GM12891 (cell line): ENCODE measurements at regions not wholly inside any gene's neighbourhood (a gene's known extent, or its start where the extent isn't known, plus 50 kb on each side); places are given as distances from the start of the nearest gene placed in this dataset.

Experiments used
- DNase-seq: peaks from one replicate; pipeline ENCODE4 v3.0.0; 2011; ENCODE audit warnings: low spot score; ENCODE audit not compliant: insufficient read length
- FAIRE-seq: peaks from 2 replicates; lab custom pipeline; 2011; peaks lifted over from hg19 to GRCh38; lab: Jason Lieb, UNC
- PAX5 ChIP-seq: IDR thresholded peaks from 2 replicates; pipeline ENCODE4 v1.6.1; 2011; ENCODE audit warnings: low read length, moderate library complexity, mild to moderate bottlenecking; ENCODE audit not compliant: insufficient read depth, severe bottlenecking
- POLR2A ChIP-seq: IDR thresholded peaks from 2 replicates; pipeline ENCODE4 v1.6.1; 2011; ENCODE audit warnings: low read depth, low read length, control low read depth
- POLR2AphosphoS5 ChIP-seq: IDR thresholded peaks from 2 replicates; pipeline ENCODE4 v1.6.1; 2011; ENCODE audit warnings: low read depth, low read length, control low read depth
- POU2F2 ChIP-seq: IDR thresholded peaks from 2 replicates; pipeline ENCODE4 v1.6.1; 2011; ENCODE audit warnings: low read depth, mild to moderate bottlenecking, control low read depth, low read length, moderate library complexity
- SPI1 ChIP-seq: IDR thresholded peaks from 2 replicates; pipeline ENCODE4 v1.6.1; 2011; ENCODE audit warnings: low read depth, low read length, control low read depth
- TAF1 ChIP-seq: IDR thresholded peaks from 2 replicates; pipeline ENCODE4 v1.6.1; 2011; ENCODE audit warnings: low read depth, low read length, control low read depth

DNA sequence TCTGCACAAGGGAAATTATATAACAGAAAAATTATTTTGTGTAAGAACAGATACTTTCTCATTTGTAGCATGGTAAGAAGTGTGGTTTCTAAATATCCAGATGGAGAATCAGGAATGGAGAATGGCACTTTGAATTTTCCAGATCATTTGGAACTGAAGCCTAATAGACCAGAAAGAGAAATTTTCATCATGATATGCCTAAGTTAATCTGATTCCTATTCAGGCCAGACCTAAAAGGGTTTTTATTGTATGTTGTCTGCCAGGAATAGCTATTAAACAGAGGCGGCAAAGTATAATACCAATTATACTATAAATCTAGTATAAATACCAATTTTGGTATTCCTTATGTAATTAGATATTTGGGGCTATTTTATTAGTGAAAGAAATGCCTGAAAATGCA lies 382.7 kb upstream of the FAR2 start:
- DNase-seq (no peak), FAIRE-seq (no peak)
- TF ChIP-seq SPI1, result no peak
- no peak for TF ChIP-seq POLR2AphosphoS5
- no peak for TF ChIP-seq POU2F2
- TF ChIP-seq PAX5, result no peak
- no peak for TF ChIP-seq TAF1
- TF ChIP-seq POLR2A, result no peak

DNA sequence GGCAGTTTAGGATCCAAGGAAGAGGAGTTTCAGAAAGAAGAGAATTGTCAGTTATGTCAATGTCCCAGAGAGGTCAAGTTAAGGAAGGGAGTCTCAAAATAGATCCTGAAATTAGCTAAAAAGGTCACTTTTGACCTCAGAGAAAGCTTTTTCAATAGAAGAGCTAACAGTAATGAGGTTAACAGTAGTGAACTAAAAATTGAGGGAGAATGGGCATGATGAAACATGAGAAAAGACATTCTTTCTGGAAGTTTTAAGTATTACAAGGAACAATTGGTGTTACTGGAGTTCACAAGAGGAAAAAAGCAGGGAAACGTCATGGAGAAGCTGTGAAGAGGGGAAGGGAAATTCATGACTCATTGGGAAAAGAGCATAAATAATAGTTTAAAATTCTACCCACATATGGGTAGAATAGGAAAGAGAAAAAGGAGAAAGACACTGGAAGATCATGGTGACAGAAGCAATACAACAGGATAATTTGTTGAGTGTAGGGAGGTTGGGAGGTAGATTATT lies 381.2 kb upstream of the FAR2 start:
- TF ChIP-seq SPI1, result no peak
- no peak for TF ChIP-seq TAF1
- no peak for TF ChIP-seq PAX5
- no peak for TF ChIP-seq POLR2A
- no peak for TF ChIP-seq POLR2AphosphoS5
- no peak for TF ChIP-seq POU2F2
- no peak for DNase-seq
- FAIRE-seq, result no peak

DNA sequence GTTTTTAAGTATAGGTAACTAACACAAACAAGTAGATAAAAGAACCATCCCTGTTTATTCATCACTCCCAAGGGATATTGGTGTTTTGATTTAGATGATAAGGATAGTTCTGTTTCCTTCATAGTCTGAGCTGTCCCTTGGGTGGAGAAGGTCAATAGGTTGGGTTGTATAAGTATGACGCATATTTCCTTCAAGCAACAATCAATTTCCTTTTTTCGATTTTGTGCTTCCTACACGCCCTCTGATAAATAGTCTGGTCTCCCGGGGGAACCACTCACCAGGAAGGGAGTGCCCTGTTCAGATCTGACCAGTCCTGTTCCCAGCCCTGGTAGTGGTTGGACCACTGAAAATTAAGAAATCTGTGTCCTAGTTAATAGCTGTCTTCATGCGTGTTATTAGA lies 378.8 kb upstream of the FAR2 start:
- DNase-seq, result no peak
- TF ChIP-seq TAF1 (no peak), PAX5 (no peak), POU2F2 (no peak), POLR2AphosphoS5 (no peak), SPI1 (no peak), POLR2A (no peak)
- no peak for FAIRE-seq

DNA sequence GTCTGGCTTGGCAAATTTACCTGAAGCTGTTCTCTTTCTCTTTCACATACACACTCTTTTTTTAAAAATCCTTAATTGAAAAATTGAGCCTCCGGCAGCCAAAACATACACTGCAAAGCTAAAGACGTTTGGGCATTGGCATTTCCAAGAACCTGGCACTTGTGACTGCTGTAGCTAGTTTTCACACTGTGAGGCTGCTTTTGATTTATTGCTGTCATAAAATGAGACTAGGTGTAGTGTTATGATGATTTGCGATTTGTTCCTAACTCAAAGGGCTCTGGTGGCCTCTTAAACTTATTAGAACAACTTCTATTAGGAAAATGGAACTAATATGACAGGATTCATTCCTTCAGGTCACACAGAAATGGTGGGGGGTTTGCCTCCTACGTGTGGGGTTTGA lies 377.1 kb upstream of the FAR2 start:
- no peak for FAIRE-seq
- DNase-seq, result no peak
- no peak for TF ChIP-seq TAF1
- no peak for TF ChIP-seq POLR2AphosphoS5
- no peak for TF ChIP-seq POU2F2
- no peak for TF ChIP-seq SPI1
- TF ChIP-seq POLR2A, result no peak
- no peak for TF ChIP-seq PAX5

DNA sequence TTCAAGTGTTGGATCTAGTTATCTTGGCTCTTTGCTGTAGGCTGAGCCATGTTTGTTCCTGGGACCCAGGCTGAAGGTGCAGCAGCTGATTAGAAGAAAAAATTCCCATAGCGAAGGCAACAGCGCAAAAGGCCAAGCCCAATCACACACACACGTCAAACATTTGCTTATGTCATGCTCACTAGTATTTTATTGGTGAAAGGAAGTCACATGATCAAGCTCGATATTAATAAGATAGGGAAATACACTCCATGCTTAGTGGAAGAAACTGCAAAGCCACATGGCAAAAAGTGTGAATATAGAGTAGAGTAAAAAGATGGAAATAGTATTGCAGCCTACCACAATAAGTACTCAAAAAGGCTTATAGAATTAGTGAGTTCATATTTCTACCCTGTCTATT lies 373.5 kb upstream of the FAR2 start:
- TF ChIP-seq PAX5 (no peak), TAF1 (no peak), POU2F2 (no peak), SPI1 (no peak), POLR2A (no peak), POLR2AphosphoS5 (no peak)
- no peak for DNase-seq

DNA sequence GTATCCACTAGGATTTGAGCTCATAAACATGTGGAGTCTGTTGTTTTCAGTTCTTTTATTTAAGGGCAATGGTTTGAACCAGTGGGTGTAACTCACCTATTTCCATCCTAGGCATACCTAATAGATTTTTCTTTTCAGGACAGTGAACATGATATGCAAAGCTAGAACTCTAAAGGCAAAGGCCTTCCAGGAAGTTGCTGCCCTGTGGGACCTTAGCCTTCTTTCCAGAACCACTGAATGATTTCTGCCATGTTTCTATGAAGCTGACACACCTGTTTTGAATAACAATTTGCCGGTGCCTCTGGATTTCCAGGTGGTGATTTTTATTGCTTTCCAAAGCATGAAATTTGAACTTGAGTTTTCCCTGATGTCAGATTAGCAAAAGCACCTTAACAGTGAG lies 372.9 kb upstream of the FAR2 start:
- FAIRE-seq (no peak), DNase-seq (no peak)
- TF ChIP-seq POU2F2 (no peak), PAX5 (no peak), TAF1 (no peak), SPI1 (no peak), POLR2AphosphoS5 (no peak), POLR2A (no peak)

More for the DNA sequence above, 373.5 kb upstream of the FAR2 start:
- FAIRE-seq, result no peak

DNA sequence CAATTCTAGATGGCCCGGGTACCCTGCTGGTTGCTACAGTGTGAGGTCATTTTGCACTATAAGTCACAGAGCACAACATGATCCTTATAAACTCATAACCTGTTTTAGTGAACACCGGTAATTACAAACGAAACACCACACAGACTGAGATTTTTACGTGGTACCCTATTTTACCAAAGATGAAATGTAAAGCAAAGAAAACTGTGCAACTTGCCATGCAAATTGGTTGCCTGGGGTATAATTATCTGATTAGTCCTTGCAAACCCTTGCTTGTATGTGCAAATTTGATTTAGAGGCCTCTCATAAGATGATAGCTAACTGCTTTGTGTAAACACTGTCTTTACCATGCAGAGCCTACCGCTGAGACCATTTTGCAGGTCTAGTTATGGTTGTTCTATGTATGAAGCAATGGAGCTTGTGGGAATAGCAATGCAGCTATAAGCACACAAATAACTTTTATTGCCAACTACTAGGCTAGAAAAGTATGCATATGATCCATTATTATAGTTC lies 372.1 kb upstream of the FAR2 start:
- DNase-seq (no peak), FAIRE-seq (no peak)
- TF ChIP-seq POLR2AphosphoS5, result no peak
- no peak for TF ChIP-seq TAF1
- TF ChIP-seq SPI1, result no peak
- no peak for TF ChIP-seq PAX5
- no peak for TF ChIP-seq POLR2A
- no peak for TF ChIP-seq POU2F2

DNA sequence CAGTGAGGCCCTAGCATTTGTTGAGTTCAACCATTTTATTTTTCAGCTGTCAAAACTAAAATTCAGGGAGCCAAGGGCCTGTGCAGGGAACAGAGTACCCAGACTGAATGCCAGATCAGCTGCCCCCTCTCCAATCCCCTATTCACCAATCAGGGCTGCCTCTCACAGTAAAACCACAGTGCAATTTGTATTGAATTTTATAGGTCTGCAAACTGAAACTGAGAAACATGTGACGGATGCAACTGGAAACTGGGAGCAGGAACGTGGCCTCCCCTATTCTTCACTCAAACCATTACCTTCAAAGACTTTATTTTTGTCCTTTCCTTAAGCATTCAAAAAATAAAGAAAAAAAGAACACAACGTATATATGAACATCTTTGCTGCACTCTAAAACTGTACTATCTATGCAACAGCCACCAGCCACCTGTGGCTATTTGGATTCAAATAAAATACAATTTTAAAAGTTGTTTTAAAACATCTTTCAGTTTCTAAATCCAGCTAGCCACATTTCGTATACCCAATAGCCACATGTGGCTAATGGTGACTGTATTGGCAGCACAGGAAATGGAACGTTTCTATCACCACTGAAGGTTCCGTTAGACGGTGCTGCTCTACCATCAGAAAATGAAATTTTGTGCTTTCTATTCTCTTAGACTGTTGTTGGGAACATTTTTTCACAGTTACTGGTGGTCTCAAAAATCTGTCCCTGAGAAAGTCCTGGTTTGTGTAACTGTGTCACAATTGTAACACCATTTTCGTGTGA lies 371.3 kb upstream of the FAR2 start:
- TF ChIP-seq PAX5 (no peak), TAF1 (no peak), SPI1 (no peak), POLR2A (no peak), POU2F2 (no peak), POLR2AphosphoS5 (no peak)
- FAIRE-seq, result peak; percentile 9
- DNase-seq, result no peak

DNA sequence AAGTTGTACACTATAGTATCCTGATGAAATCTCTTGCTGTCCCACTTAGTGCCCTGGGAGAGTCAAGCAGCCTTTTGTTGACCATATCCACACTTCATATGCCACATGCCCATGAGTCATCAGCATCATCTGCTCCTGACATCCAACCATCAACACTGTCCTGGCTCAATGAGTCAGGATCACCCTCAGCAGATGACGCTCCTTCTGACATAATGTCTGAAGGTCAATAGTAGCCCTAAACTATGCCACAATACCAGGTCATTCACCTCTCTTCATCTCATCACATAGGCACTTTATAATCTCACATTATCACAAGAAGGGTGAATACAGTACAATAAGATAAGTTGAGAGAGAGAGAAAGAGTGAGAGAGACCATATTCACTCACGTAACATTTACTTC lies 369.0 kb upstream of the FAR2 start:
- no peak for TF ChIP-seq PAX5
- TF ChIP-seq TAF1, result no peak
- no peak for TF ChIP-seq POU2F2
- no peak for TF ChIP-seq POLR2A
- no peak for TF ChIP-seq SPI1
- TF ChIP-seq POLR2AphosphoS5, result no peak
- FAIRE-seq (no peak), DNase-seq (no peak)

DNA sequence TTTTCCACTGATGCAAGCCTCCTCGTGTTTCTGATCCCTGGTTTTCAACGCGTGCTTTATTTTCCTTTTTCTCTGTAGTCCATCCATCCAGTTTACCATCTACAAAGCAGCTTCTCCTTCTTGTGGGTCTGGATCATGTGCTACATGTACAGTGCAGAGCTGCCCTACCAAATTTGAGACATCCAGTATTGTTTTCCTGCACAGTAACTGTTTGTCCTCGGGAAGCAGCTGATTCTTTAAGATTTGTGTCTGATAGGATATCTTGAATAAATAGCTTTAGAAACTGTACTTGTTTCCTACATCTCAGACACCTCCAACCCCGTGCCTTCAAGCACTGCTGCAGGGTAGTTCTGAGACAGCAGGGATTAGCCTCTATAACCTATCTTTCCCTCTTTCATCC lies 368.1 kb upstream of the FAR2 start:
- DNase-seq (no peak), FAIRE-seq (no peak)
- TF ChIP-seq POLR2A (no peak), POU2F2 (no peak), SPI1 (no peak), PAX5 (no peak), POLR2AphosphoS5 (no peak), TAF1 (no peak)
